ENCODE measurements at regions not wholly inside any gene's neighbourhood (a gene's known extent, or its start where the extent isn't known, plus 50 kb on each side); places are given as distances from the start of the nearest gene placed in this dataset.

DNA sequence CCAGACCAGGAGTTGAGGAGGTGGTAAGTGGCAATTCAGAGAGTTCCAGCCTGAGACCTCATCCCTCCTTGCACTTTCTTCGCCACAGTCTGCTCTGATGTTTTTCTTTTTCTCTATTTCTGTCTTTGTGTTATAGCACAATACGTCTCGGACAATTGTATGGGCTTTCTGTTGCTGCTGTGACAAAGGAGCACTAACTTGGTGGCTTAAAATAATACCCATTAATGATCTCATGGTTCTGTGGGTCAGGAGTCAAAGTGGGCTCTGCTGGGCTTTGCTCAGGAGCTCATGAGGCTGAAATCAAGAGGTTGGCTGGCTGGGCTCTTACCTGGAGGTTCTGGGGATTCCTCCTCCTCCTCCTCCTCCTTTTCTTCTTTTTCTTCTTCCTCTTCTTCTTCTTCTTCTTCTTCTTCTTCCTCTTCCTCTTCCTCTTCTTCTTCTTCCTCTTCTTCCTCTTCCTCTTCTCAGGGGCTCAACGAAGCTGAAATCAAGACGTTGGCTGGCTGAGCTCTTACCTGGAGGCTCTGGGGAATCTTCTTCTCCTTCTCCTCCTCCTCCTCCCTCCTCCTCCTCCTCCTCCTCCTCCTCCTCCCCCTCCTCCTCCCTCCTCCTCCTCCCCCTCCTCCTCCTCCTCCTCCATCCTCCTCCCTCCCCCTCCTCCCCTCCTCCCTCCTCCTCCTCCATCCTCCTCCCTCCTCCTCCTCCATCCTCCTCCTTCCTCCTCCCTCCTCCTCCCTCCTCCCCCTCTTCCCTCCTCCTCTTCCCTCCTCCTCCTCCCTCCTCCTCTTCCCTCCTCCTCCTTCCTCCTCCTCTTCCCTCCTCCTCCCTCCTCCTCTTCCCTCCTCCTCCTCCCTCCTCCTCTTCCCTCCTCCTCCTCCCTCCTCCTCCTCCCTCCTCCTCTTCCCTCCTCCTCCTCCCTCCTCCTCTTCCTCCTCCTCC is 104.0 kb downstream of the GATA6 start:
- TF ChIP-seq, protein P1, sequence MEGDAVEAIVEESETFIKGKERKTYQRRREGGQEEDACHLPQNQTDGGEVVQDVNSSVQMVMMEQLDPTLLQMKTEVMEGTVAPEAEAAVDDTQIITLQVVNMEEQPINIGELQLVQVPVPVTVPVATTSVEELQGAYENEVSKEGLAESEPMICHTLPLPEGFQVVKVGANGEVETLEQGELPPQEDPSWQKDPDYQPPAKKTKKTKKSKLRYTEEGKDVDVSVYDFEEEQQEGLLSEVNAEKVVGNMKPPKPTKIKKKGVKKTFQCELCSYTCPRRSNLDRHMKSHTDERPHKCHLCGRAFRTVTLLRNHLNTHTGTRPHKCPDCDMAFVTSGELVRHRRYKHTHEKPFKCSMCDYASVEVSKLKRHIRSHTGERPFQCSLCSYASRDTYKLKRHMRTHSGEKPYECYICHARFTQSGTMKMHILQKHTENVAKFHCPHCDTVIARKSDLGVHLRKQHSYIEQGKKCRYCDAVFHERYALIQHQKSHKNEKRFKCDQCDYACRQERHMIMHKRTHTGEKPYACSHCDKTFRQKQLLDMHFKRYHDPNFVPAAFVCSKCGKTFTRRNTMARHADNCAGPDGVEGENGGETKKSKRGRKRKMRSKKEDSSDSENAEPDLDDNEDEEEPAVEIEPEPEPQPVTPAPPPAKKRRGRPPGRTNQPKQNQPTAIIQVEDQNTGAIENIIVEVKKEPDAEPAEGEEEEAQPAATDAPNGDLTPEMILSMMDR (conservative IDR thresholded peaks at IDR 0.05; ENCODE audit: low read depth, low read length), result no peak
- TF ChIP-seq, protein P2, sequence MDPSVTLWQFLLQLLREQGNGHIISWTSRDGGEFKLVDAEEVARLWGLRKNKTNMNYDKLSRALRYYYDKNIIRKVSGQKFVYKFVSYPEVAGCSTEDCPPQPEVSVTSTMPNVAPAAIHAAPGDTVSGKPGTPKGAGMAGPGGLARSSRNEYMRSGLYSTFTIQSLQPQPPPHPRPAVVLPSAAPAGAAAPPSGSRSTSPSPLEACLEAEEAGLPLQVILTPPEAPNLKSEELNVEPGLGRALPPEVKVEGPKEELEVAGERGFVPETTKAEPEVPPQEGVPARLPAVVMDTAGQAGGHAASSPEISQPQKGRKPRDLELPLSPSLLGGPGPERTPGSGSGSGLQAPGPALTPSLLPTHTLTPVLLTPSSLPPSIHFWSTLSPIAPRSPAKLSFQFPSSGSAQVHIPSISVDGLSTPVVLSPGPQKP (IDR thresholded peaks at IDR 0.05; ENCODE audit: borderline replicate concordance, low read depth, low read length), result no peak
- no peak for TF ChIP-seq SMC3 (IDR thresholded peaks at IDR 0.05; ENCODE audit: low read depth, low read length)

All from IMR-90 (cell line).